MCF 10A (cell line): ENCODE measurements at regions not wholly inside any gene's neighbourhood (a gene's known extent, or its start where the extent isn't known, plus 50 kb on each side); places are given as distances from the start of the nearest gene placed in this dataset.
A peak's percentile ranks its signal among the peaks of the same experiment; 100 is the strongest.

Experiments
- BruUV-seq: library from RNA; stranded (reverse); fragments of 400-500 nt; replicated peaks from 2 replicates; lab custom pipeline; 2021; lab: Mats Ljungman, UMichigan
- CTCF ChIA-PET: fragments of 300-600 bp; sonication (Branson Sonifier 250); formaldehyde crosslinking; extraction: SDS; loops from one replicate; lab custom pipeline; 2021; ENCODE audit warnings: antibody characterized with exemption, inconsistent platforms; lab: Yijun Ruan, JAX
- POLR2A ChIA-PET: fragments of 300-600, 350-650 bp; sonication (Branson Sonifier 250); formaldehyde crosslinking; extraction: SDS; loops from one replicate; lab custom pipeline; 2020; ENCODE audit warnings: antibody characterized with exemption, inconsistent platforms; lab: Yijun Ruan, JAX
- DNase-seq: peaks from one replicate; pipeline ENCODE4 v3.0.0-alpha.2; 2018; ENCODE audit not compliant: unreplicated experiment
- H3K27ac Mint-ChIP-seq: one replicate; pipeline ENCODE4 v1.8.0; 2022; ENCODE audit warnings: mild to moderate bottlenecking, low read depth, mixed read lengths; ENCODE audit not compliant: unreplicated experiment
- H3K27me3 Mint-ChIP-seq: one replicate; pipeline ENCODE4 v1.8.0; 2022; ENCODE audit warnings: mixed read lengths; ENCODE audit not compliant: insufficient read depth, unreplicated experiment
- H3K36me3 Mint-ChIP-seq: one replicate; pipeline ENCODE4 v1.8.0; 2022; ENCODE audit warnings: mild to moderate bottlenecking, moderate library complexity, mixed read lengths; ENCODE audit not compliant: insufficient read depth, unreplicated experiment
- H3K4me1 Mint-ChIP-seq: one replicate; pipeline ENCODE4 v1.8.0; 2022; ENCODE audit warnings: mixed read lengths; ENCODE audit not compliant: insufficient read depth, unreplicated experiment
- H3K4me3 Mint-ChIP-seq: one replicate; pipeline ENCODE4 v1.8.0; 2022; ENCODE audit warnings: mild to moderate bottlenecking, moderate library complexity, mixed read lengths; ENCODE audit not compliant: unreplicated experiment
- H3K9me3 Mint-ChIP-seq: one replicate; pipeline ENCODE4 v1.8.0; 2022; ENCODE audit warnings: mixed read lengths; ENCODE audit not compliant: unreplicated experiment
- CTCF ChIP-seq: fragments of 200-600 bp; IDR thresholded peaks from one replicate; pipeline ENCODE4 v1.8.0; 2022; ENCODE audit warnings: antibody characterized with exemption, mild to moderate bottlenecking; ENCODE audit not compliant: unreplicated experiment
- intact Hi-C: fragments of 100-400 bp; cut with micrococcal nuclease; formaldehyde crosslinking; loops from 2 replicates; pipeline ENCODE4 v1.14.1; 2022

DNA sequence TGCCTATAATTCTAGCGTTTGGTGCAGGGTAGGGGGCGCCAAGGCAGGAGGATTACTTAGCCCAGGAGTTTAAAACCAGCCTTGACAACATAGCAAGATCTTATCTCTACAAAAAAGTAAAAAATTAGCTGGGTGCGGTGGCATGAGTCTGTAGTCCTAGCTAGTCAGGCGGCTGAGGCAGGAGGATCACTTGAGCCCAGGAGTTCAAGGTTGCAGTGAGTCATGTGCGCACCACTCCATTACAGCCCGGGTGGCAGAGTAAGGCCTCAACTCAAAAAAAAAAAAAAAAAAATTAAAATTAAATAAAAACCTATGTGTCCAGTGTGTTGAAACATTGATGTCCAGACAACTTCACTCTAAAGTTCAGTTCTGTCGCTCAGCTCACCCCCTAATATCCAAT lies 78.2 kb upstream of the SOX2 start:
- peaks cover 25% of the 10 kb centered on the region for H3K4me1 Mint-ChIP-seq
- no peak for DNase-seq
- no peaks in the 10 kb centered on the region for H3K9me3 Mint-ChIP-seq
- no peak for TF ChIP-seq CTCF
- ChIA-PET POLR2A (no interaction called here), CTCF (interaction anchor here (0.5 to 0.7 kb wide), 3 partner anchors 150 to 873 kb away, joined by 3 read pairs; no protein-coding TSS in a partner anchor)
- intact Hi-C loops, result no loop called here
- H3K4me3 Mint-ChIP-seq, result no peak overlapping the region
- H3K27me3 Mint-ChIP-seq, result no peaks in the 10 kb centered on the region
- no peak overlapping the region for H3K27ac Mint-ChIP-seq
- H3K36me3 Mint-ChIP-seq, result no peaks in the 10 kb centered on the region
- BruUV-seq, result no TSS peak

DNA sequence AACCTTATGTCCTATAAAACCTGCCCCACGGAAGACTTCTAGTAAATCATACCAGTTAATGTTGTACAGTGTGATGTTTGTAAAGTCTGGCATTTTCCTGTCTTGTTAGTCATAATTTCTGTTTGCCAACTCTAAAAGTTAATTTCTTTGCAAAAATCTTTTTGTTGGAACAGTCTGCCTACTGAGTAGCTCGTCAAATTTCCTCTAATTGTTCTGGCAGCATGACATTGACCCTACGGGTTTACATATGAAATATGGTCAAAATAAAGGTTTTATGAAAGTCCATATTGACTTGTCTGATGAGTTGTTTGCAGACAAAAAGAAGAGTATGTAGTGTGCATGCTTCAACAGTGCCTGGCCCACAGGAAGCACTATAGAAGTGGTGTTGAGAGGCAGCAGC lies 79.8 kb upstream of the SOX2 start:
- DNase-seq, result no peak
- Mint-ChIP-seq H3K9me3 (no peaks in the 10 kb centered on the region), H3K4me3 (no peak overlapping the region), H3K36me3 (no peaks in the 10 kb centered on the region), H3K27me3 (no peaks in the 10 kb centered on the region), H3K4me1 (peaks cover 10% of the 10 kb centered on the region), H3K27ac (no peak overlapping the region)
- ChIA-PET CTCF (interaction anchor here (0.7 to 1.0 kb wide), 3 partner anchors 12 to 305 kb away, joined by 3 to 4 read pairs (median 4); no protein-coding TSS in a partner anchor), POLR2A (no interaction called here)
- no TSS peak for BruUV-seq
- intact Hi-C loops, result no loop called here
- no peak for TF ChIP-seq CTCF

GRCh38 chr3:181630853-181631252 lies 80.9 kb upstream of the SOX2 start:
- ChIA-PET POLR2A (interaction anchor here (0.6 to 1.3 kb wide), 3 partner anchors 275 to 466 kb away, joined by 3 read pairs; no protein-coding TSS in a partner anchor), CTCF (interaction anchor here (0.6 to 1.3 kb wide), 3 partner anchors 10 to 89 kb away, joined by 3 read pairs; no protein-coding TSS in a partner anchor)
- Mint-ChIP-seq H3K36me3 (no peaks in the 10 kb centered on the region), H3K4me1 (peaks cover 8% of the 10 kb centered on the region), H3K27ac (no peak overlapping the region), H3K9me3 (no peaks in the 10 kb centered on the region), H3K4me3 (no peak overlapping the region), H3K27me3 (no peaks in the 10 kb centered on the region)
- no peak for TF ChIP-seq CTCF
- DNase-seq, result no peak
- BruUV-seq, result no TSS peak
- intact Hi-C loops, result no loop called here

- no peaks in the 10 kb centered on the region for H3K9me3 Mint-ChIP-seq
- DNase-seq, result no peak
- intact Hi-C loops, result no loop called here
- POLR2A ChIA-PET, result interaction anchor here (0.7 to 1.3 kb wide), 3 partner anchors 30 to 319 kb away, joined by 3 read pairs; no protein-coding TSS in a partner anchor
- H3K27me3 Mint-ChIP-seq, result no peaks in the 10 kb centered on the region
- no peak overlapping the region for H3K4me3 Mint-ChIP-seq
- H3K27ac Mint-ChIP-seq, result peak overlapping the region; percentile 18
- CTCF ChIA-PET, result interaction anchor here (0.8 kb wide), 1 partner anchor 318 kb away, joined by 4 read pairs; no protein-coding TSS in a partner anchor
- peaks cover 13% of the 10 kb centered on the region for H3K4me1 Mint-ChIP-seq
- no peaks in the 10 kb centered on the region for H3K36me3 Mint-ChIP-seq
- BruUV-seq, result no TSS peak
- TF ChIP-seq CTCF, result no peak
Observed at GRCh38 chr3:181629711-181630110, 82.0 kb upstream of the SOX2 start.
